Liver (tissue), 8 donors: ENCODE measurements at regions not wholly inside any gene's neighbourhood (a gene's known extent, or its start where the extent isn't known, plus 50 kb on each side); places are given as distances from the start of the nearest gene placed in this dataset.

Source experiments
- DNase-seq: peaks from one replicate; pipeline ENCODE4 v3.0.0-alpha.2; 2017; ENCODE audit warnings: low spot score
- H3K27ac ChIP-seq, 2 donors: one replicate each; pipeline ENCODE4 v1.7.0; 2013; ENCODE audit warnings: inconsistent platforms in 2 of 2, low read length in 2 of 2, control low read depth in 1 of 2, low read depth in 1 of 2, mild to moderate bottlenecking in 1 of 2
- H3K27me3 ChIP-seq, 4 donors: one replicate each; pipeline versions ENCODE4 v1.6.1 to v1.7.0; 2013; ENCODE audit warnings: low read length in 3 of 4, inconsistent platforms in 1 of 4, mild to moderate bottlenecking in 1 of 4, moderate library complexity in 1 of 4; ENCODE audit not compliant: control insufficient read depth in 4 of 4, insufficient read depth in 4 of 4
- H3K36me3 ChIP-seq, 4 donors: one replicate each; pipeline versions ENCODE4 v1.6.1 to v1.7.0; 2013; ENCODE audit warnings: low read length in 3 of 4, mild to moderate bottlenecking in 3 of 4, low read depth in 1 of 4, moderate library complexity in 1 of 4; ENCODE audit not compliant: control insufficient read depth in 4 of 4, insufficient read depth in 3 of 4
- H3K4me1 ChIP-seq, 4 donors: one replicate each; pipeline versions ENCODE4 v1.6.1 to v1.7.0; 2013; ENCODE audit warnings: low read length in 3 of 4, mild to moderate bottlenecking in 3 of 4, moderate library complexity in 1 of 4; ENCODE audit not compliant: control insufficient read depth in 4 of 4, insufficient read depth in 4 of 4
- H3K4me3 ChIP-seq, 3 donors: one replicate each; pipeline versions ENCODE4 v1.6.1 to v1.7.0; 2013; ENCODE audit warnings: low read length in 3 of 3, control low read depth in 1 of 3, low read depth in 1 of 3, mild to moderate bottlenecking in 1 of 3
- H3K9ac ChIP-seq, 2 donors: one replicate each; pipeline ENCODE4 v1.7.0; 2013; ENCODE audit warnings: low read length in 2 of 2, mild to moderate bottlenecking in 2 of 2, moderate library complexity in 2 of 2, control low read depth in 1 of 2, low read depth in 1 of 2
- H3K9me3 ChIP-seq, 4 donors: one replicate each; pipeline versions ENCODE4 v1.6.1 to v1.7.0; 2013; ENCODE audit warnings: low read length in 3 of 4; ENCODE audit not compliant: control insufficient read depth in 4 of 4
- ATF3 ChIP-seq: IDR thresholded peaks from 2 replicates; pipeline ENCODE4 v1.6.1; 2016; ENCODE audit warnings: antibody characterized with exemption
- CTCF ChIP-seq: fragments of 150-350 bp; IDR thresholded peaks from 2 replicates; pipeline ENCODE4 v1.5.1; 2017; ENCODE audit warnings: improper control_type of control experiment, low read depth, low read length; ENCODE audit not compliant: missing input control
- EGR1 ChIP-seq, 2 donors: IDR thresholded peaks; 2 replicates each; pipeline ENCODE4 v1.6.1; 2016 to 2018; ENCODE audit warnings: antibody characterized with exemption in 2 of 2, low read depth in 2 of 2
- FOXA2 ChIP-seq: IDR thresholded peaks from 2 replicates; pipeline ENCODE4 v1.6.1; 2016; ENCODE audit warnings: antibody characterized with exemption
- HNF4A ChIP-seq, 2 donors: conservative IDR thresholded peaks; 2 replicates each; pipeline ENCODE4 v1.6.1; 2016; ENCODE audit warnings: antibody characterized with exemption in 2 of 2, mild to moderate bottlenecking in 2 of 2
- JUND ChIP-seq, 2 donors: IDR thresholded peaks; 2 replicates each; pipeline ENCODE4 v1.6.1; 2016; ENCODE audit warnings: antibody characterized with exemption in 2 of 2
- MAX ChIP-seq: IDR thresholded peaks from 2 replicates; pipeline ENCODE4 v1.6.1; 2016; ENCODE audit warnings: antibody characterized with exemption
- RAD21 ChIP-seq, 2 donors: IDR thresholded peaks; 2 replicates each; pipeline ENCODE4 v1.6.1; 2016; ENCODE audit warnings: antibody characterized with exemption in 2 of 2, mild to moderate bottlenecking in 2 of 2
- TAF1 ChIP-seq: conservative IDR thresholded peaks from 2 replicates; pipeline ENCODE4 v1.6.1; 2016; ENCODE audit warnings: antibody characterized with exemption, mild to moderate bottlenecking
- ZBTB33 ChIP-seq: IDR thresholded peaks from 2 replicates; pipeline ENCODE4 v1.6.1; 2016; ENCODE audit warnings: antibody characterized with exemption
- WGBS: extraction: QIAGEN DNeasy Blood & Tissue Kit; methylation state at CpG from one replicate; pipeline ENCODE4 v1.1.7; 2013; 5-methylcytosine and 5-hydroxymethylcytosine counted together
- donor health status: healthy.
- donor health status: healthy.
- donor health status: healthy.
- donor health status: healthy.
- donor health status: healthy.

GRCh38 chr14:43116341-43116740 lies 1390.7 kb downstream of the FSCB start:
- 60% methylated on average over 3 of the region's 3 CpGs for WGBS
- H3K9me3 ChIP-seq, result peaks cover 0 to 2% (median under 1%) of the 10 kb centered on the region in 4 donors
- no peaks in the 10 kb centered on the region for H3K4me1 ChIP-seq
- no peak overlapping the region for H3K27ac ChIP-seq
- no peak for DNase-seq
- no peak overlapping the region for H3K9ac ChIP-seq
- no peaks in the 10 kb centered on the region for H3K36me3 ChIP-seq
- no peaks in the 10 kb centered on the region for H3K27me3 ChIP-seq
- H3K4me3 ChIP-seq, result no peak overlapping the region
- TF ChIP-seq ATF3, result no peak
- TF ChIP-seq CTCF, result no peak
- TF ChIP-seq MAX, result no peak

- H3K27me3 ChIP-seq, result no peaks in the 10 kb centered on the region
- no peaks in the 10 kb centered on the region for H3K36me3 ChIP-seq
- H3K27ac ChIP-seq, result no peak overlapping the region
- WGBS, result 56% methylated on average over 2 of the region's 2 CpGs
- H3K4me1 ChIP-seq, result no peaks in the 10 kb centered on the region
- no peak overlapping the region for H3K4me3 ChIP-seq
- H3K9me3 ChIP-seq, result peaks cover 0 to under 1% (median 0%) of the 10 kb centered on the region in 4 donors
- H3K9ac ChIP-seq, result no peak overlapping the region
- no peak for TF ChIP-seq JUND (IDR thresholded peaks at IDR 0.05)
- no peak for DNase-seq
These were observed 1401.8 kb downstream of the FSCB start for GRCh38 chr14:43105305-43105704.

GRCh38 chr14:43090380-43090779 lies 1416.7 kb downstream of the FSCB start:
- no peaks in the 10 kb centered on the region for H3K4me1 ChIP-seq
- no peak overlapping the region for H3K9ac ChIP-seq
- WGBS, result 79% methylated on average over 1 of the region's 1 CpG
- no peak overlapping the region for H3K4me3 ChIP-seq
- no peak overlapping the region for H3K27ac ChIP-seq
- TF ChIP-seq ZBTB33 (no peak), FOXA2 (no peak), EGR1 (IDR thresholded peaks at IDR 0.05; ENCODE audit: low read depth in 2 of 2) (no peak), RAD21 (IDR thresholded peaks at IDR 0.05) (no peak), MAX (no peak), HNF4A (conservative IDR thresholded peaks at IDR 0.05) (no peak), TAF1 (no peak)
- no peaks in the 10 kb centered on the region for H3K27me3 ChIP-seq
- no peaks in the 10 kb centered on the region for H3K36me3 ChIP-seq
- DNase-seq, result no peak
- H3K9me3 ChIP-seq, result no peaks in the 10 kb centered on the region
